ENCODE measurements at regions not wholly inside any gene's neighbourhood (a gene's known extent, or its start where the extent isn't known, plus 50 kb on each side); places are given as distances from the start of the nearest gene placed in this dataset.

GRCh38 chr22:48253573-48253972 is 1491.1 kb downstream of the TBC1D22A start:
- Mint-ChIP-seq H3K4me3 (no peak overlapping the region), H3K27me3 (ENCODE audit: low read depth) (peaks cover 72% of the 10 kb centered on the region), H3K27ac (peak overlapping the region in 1 of 3 experiments; percentile 51), H3K4me1 (peaks cover 27% of the 10 kb centered on the region), H3K36me3 (ENCODE audit: low read depth) (no peaks in the 10 kb centered on the region), H3K9me3 (no peaks in the 10 kb centered on the region)
- no peak for TF ChIP-seq CTCF (IDR thresholded peaks at IDR 0.05; ENCODE audit: unreplicated experiment in 3 of 3)

DNA sequence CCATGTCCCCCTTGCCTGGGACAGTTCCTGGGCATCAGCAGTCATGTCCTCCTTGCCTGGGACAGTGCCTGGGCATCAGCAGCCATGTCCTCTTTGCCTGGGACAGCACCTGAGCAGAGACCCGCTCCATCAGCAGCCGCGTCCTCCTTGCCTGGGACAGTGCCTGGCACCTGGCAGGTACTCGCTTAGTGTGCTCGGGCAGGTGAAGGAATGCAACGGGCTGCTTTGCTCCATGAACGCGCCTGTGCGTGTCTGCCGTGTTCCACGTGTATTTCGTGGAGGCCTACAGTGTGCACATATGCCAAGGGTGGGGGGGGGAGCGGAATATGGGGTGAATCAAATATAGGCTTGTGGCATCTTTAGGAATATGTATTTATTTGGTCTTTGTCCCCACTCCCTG is 1490.7 kb downstream of the TBC1D22A start:
- no peak overlapping the region for H3K27ac Mint-ChIP-seq
- H3K9me3 Mint-ChIP-seq, result no peaks in the 10 kb centered on the region
- no peak for TF ChIP-seq CTCF (IDR thresholded peaks at IDR 0.05; ENCODE audit: unreplicated experiment in 3 of 3)
- H3K4me1 Mint-ChIP-seq, result peaks cover 24% of the 10 kb centered on the region
- no peaks in the 10 kb centered on the region for H3K36me3 Mint-ChIP-seq (ENCODE audit: low read depth)
- peaks cover 70% of the 10 kb centered on the region for H3K27me3 Mint-ChIP-seq (ENCODE audit: low read depth)
- H3K4me3 Mint-ChIP-seq, result no peak overlapping the region

DNA sequence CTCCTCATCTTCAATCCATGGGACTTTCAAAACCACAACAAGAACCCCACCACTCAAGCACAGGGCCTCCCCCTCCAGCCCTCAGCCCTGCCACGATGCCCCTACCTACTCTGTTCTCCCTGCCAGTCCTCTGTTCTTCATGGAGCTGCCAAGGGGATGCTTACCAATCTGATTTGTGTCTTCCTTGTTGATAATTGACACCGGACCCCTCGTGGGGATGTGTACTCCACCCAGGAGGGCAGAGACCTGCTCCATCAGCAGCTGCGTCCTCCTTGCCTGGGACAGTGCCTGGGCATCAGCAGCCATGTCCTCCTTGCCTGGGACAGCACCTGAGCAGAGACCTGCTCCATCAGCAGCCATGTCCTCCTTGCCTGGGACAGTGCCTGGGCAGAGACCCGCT is 1489.2 kb downstream of the TBC1D22A start:
- Mint-ChIP-seq H3K9me3 (no peaks in the 10 kb centered on the region), H3K27me3 (ENCODE audit: low read depth) (peaks cover 60% of the 10 kb centered on the region), H3K4me3 (no peak overlapping the region), H3K4me1 (peaks cover 14% of the 10 kb centered on the region), H3K36me3 (ENCODE audit: low read depth) (no peaks in the 10 kb centered on the region), H3K27ac (no peak overlapping the region)
- TF ChIP-seq CTCF (IDR thresholded peaks at IDR 0.05; ENCODE audit: unreplicated experiment in 3 of 3), result no peak

- no peak for TF ChIP-seq CTCF (IDR thresholded peaks at IDR 0.05; ENCODE audit: unreplicated experiment in 3 of 3)
- no peaks in the 10 kb centered on the region for H3K36me3 Mint-ChIP-seq (ENCODE audit: low read depth)
These were observed 1488.6 kb downstream of the TBC1D22A start for GRCh38 chr22:48250937-48251530.

DNA sequence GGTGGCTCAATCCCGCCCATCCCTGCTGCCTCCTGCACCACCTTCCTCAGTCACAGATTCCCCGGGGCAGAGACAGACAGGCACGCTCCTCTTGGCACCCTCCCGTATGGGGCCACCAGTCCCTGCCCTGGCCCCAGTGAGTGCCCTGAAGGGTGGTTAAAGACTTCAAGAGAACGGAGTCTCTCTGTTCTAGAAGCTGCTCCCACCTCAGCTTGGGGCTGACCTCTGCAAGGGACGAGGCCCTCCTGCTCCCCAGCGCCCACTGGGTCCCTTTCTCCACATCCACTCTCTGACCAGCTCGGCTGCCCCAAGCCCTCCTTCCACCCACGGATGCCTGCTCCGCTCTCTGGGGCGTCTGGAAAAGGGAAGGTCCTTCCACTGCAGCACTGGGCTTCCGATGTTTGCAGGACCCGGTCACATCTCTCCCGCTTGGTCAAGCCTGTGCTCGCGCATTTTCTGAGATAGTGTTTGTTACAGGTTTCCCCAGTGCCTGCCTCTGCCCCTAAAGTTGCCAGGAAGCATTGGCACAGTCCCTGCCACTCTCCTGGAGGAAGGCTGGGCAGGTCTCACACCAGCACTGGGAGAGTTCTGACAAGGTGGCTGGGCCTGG is 1487.9 kb downstream of the TBC1D22A start:
- no peaks in the 10 kb centered on the region for H3K9me3 Mint-ChIP-seq
- no peak overlapping the region for H3K27ac Mint-ChIP-seq
- H3K36me3 Mint-ChIP-seq (ENCODE audit: low read depth), result no peaks in the 10 kb centered on the region
- TF ChIP-seq CTCF (IDR thresholded peaks at IDR 0.05; ENCODE audit: unreplicated experiment in 3 of 3), result no peak
- H3K4me3 Mint-ChIP-seq, result no peak overlapping the region
- peaks cover 57% of the 10 kb centered on the region for H3K27me3 Mint-ChIP-seq (ENCODE audit: low read depth)
- peaks cover 14% of the 10 kb centered on the region for H3K4me1 Mint-ChIP-seq

More at GRCh38 chr22:48250937-48251530, 1488.6 kb downstream of the TBC1D22A start:
- peaks cover 14% of the 10 kb centered on the region for H3K4me1 Mint-ChIP-seq
- H3K9me3 Mint-ChIP-seq, result no peaks in the 10 kb centered on the region
- H3K4me3 Mint-ChIP-seq, result no peak overlapping the region
- peaks cover 59% of the 10 kb centered on the region for H3K27me3 Mint-ChIP-seq (ENCODE audit: low read depth)
- no peak overlapping the region for H3K27ac Mint-ChIP-seq

GRCh38 chr22:48249713-48250268 is 1487.3 kb downstream of the TBC1D22A start:
- no peak overlapping the region for H3K4me3 Mint-ChIP-seq
- H3K36me3 Mint-ChIP-seq (ENCODE audit: low read depth), result no peaks in the 10 kb centered on the region
- peaks cover 13% of the 10 kb centered on the region for H3K4me1 Mint-ChIP-seq
- no peak for TF ChIP-seq CTCF (IDR thresholded peaks at IDR 0.05; ENCODE audit: unreplicated experiment in 3 of 3)
- H3K9me3 Mint-ChIP-seq, result no peaks in the 10 kb centered on the region
- no peak overlapping the region for H3K27ac Mint-ChIP-seq
- H3K27me3 Mint-ChIP-seq (ENCODE audit: low read depth), result peaks cover 57% of the 10 kb centered on the region

Data from nephron (organoid).